Right lobe of liver (tissue), 4 donors: ENCODE measurements at regions not wholly inside any gene's neighbourhood (a gene's known extent, or its start where the extent isn't known, plus 50 kb on each side); places are given as distances from the start of the nearest gene placed in this dataset.
A peak's percentile ranks its signal among the peaks of the same experiment; 100 is the strongest.

Experiments
- POLR2A ChIP-seq: fragments of 450-650 bp; IDR thresholded peaks from one replicate; pipeline ENCODE4 v1.6.1; 2017; ENCODE audit warnings: antibody characterized with exemption, mild to moderate bottlenecking
- TF ChIP-seq, protein P1 (sequence below), 4 donors: fragments of 200-600 bp in 3 of 4; fragments of 450-650 bp in 1 of 4; IDR thresholded peaks; one replicate each; pipeline versions ENCODE4 v1.5.1 to v1.8.0; 2016 to 2022; ENCODE audit warnings: antibody characterized with exemption in 4 of 4, mild to moderate bottlenecking in 2 of 4
- donor health status: DM: no; HTN: no; CAD: no.
- donor health status: DM: no; HTN: no; CAD: no.
- donor health status: DM: no; HTN: yes; CAD: no.

DNA sequence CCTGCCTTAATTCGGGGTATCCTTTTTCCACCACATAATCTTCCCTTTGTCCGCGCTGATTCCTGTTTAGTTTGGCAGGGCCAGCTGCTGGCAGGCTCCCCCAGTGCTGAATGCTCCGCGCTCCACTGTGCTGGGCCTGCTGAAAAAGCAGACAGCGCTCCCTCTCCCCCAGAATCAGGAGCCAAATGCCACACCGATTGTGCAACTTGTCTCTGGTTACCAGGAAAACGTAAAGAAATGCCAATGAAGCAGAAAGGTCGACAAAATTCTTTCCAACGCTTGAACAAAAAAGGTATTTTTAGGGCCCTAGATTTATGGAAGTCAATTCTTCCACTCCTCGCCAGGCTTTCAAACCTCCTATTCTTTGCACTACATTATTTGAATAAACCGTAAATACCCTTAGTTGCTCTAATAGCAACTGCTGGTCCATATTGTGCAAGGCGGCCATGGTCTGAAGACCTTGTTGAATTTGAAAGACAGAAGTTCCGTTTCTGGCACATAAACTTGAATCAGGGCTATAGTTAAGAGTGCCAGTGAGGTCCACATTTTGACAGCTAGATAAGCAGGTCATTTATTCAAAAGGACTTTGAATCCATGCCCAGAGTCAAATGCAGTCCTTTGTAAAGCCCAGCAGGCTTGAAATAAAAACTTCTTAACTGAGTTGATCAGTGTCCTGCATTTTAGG, 206.7 kb upstream of the RFC3 start:
- TF ChIP-seq, protein P1, sequence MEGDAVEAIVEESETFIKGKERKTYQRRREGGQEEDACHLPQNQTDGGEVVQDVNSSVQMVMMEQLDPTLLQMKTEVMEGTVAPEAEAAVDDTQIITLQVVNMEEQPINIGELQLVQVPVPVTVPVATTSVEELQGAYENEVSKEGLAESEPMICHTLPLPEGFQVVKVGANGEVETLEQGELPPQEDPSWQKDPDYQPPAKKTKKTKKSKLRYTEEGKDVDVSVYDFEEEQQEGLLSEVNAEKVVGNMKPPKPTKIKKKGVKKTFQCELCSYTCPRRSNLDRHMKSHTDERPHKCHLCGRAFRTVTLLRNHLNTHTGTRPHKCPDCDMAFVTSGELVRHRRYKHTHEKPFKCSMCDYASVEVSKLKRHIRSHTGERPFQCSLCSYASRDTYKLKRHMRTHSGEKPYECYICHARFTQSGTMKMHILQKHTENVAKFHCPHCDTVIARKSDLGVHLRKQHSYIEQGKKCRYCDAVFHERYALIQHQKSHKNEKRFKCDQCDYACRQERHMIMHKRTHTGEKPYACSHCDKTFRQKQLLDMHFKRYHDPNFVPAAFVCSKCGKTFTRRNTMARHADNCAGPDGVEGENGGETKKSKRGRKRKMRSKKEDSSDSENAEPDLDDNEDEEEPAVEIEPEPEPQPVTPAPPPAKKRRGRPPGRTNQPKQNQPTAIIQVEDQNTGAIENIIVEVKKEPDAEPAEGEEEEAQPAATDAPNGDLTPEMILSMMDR (IDR thresholded peaks at IDR 0.05): no peak
- TF ChIP-seq POLR2A: peak; percentile 32
